ENCODE measurements at regions not wholly inside any gene's neighbourhood (a gene's known extent, or its start where the extent isn't known, plus 50 kb on each side); places are given as distances from the start of the nearest gene placed in this dataset.

DNA sequence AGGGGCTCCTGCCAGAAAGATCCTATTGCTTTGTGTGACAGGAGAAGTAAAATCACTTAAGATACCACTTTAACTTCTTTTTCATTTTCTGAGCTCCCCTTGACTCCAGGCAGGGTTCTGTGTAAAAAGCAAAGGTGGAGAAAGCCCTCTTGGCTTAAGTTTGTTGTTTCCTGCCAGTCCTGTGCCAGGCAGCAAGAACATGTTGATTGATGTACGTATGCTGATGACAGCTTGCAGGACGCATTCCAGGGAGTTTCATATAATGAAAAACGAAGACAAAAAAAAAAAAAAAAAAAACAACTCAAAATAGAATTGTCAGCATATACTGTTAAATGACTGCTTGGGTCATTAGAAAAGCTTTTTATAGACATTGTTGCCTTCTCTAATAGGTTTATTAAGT lies 251.7 kb downstream of the PSAT1 start:
- H3K4me3 ChIP-seq (ENCODE audit: low read depth, low read length), result no peak overlapping the region
- TF ChIP-seq, protein P1, sequence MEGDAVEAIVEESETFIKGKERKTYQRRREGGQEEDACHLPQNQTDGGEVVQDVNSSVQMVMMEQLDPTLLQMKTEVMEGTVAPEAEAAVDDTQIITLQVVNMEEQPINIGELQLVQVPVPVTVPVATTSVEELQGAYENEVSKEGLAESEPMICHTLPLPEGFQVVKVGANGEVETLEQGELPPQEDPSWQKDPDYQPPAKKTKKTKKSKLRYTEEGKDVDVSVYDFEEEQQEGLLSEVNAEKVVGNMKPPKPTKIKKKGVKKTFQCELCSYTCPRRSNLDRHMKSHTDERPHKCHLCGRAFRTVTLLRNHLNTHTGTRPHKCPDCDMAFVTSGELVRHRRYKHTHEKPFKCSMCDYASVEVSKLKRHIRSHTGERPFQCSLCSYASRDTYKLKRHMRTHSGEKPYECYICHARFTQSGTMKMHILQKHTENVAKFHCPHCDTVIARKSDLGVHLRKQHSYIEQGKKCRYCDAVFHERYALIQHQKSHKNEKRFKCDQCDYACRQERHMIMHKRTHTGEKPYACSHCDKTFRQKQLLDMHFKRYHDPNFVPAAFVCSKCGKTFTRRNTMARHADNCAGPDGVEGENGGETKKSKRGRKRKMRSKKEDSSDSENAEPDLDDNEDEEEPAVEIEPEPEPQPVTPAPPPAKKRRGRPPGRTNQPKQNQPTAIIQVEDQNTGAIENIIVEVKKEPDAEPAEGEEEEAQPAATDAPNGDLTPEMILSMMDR (IDR thresholded peaks at IDR 0.05; ENCODE audit: insufficient read depth, low read depth, low read length), result no peak
- DNase-seq (ENCODE audit: low read depth), result no peak

DNA sequence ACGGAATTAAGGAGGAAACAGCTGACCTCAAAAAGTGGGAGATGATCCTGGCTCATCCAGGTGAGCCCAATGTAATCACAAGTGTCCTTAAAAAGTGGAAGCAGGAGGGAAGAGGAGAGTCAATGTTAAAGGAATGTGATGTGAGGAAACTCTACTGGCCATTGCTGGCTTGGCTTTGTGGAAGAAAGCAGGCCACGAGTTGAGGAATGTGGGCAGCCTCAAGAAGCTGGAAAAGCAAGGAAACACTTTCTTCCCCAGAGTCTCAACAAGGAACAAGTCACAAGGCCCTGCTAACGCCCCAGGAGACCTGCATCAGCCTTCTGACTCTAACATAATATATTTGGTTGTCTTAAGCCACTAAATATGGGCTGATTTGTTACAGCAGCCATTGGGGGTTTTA lies 252.8 kb downstream of the PSAT1 start:
- DNase-seq (ENCODE audit: low read depth), result no peak
- TF ChIP-seq, protein P1 (IDR thresholded peaks at IDR 0.05; ENCODE audit: insufficient read depth, low read depth, low read length), result no peak
- H3K4me3 ChIP-seq (ENCODE audit: low read depth, low read length), result no peak overlapping the region

DNA sequence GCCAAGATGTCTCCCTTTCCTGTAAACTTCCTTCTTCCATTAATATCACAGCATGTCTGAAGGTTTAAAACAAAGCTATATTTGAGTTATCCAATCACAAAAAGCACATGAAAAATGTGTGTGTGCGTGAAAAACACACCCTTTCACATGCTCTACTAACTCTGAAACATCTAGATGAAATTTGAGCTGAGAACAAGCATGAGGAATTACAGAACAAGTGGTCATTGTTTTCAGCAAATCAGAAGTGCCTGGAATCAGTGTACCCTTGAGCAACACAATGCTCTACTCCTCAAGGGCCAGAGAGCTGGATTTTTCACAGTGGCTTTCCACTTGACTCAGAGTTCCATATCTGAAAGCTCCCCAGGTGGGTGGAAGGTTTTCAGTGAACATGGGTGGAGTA lies 255.9 kb downstream of the PSAT1 start:
- DNase-seq (ENCODE audit: low read depth), result no peak
- TF ChIP-seq, protein P1 (IDR thresholded peaks at IDR 0.05; ENCODE audit: insufficient read depth, low read depth, low read length), result no peak
- no peak overlapping the region for H3K4me3 ChIP-seq (ENCODE audit: low read depth, low read length)

DNA sequence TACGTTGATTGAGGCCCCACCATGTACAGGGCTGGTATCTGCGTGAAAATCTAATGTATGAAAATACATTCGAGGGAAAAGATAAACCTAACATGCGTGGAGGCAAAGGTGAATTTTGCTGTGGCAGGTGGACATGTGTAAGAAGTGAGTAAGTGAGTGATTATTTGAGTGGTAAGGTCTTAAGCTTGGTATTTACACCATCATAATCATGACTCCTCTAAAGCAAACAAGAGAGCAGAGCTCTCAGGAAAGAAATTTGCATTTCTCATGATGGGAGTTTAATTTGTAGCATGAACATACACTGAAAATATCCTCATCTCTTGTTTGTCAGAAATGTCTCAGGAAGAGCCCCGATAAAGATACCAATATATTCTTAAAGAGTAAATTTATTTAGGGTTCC lies 260.6 kb downstream of the PSAT1 start:
- no peak overlapping the region for H3K4me3 ChIP-seq (ENCODE audit: low read depth, low read length)
- TF ChIP-seq, protein P1 (IDR thresholded peaks at IDR 0.05; ENCODE audit: insufficient read depth, low read depth, low read length), result no peak
- DNase-seq (ENCODE audit: low read depth), result no peak

DNA sequence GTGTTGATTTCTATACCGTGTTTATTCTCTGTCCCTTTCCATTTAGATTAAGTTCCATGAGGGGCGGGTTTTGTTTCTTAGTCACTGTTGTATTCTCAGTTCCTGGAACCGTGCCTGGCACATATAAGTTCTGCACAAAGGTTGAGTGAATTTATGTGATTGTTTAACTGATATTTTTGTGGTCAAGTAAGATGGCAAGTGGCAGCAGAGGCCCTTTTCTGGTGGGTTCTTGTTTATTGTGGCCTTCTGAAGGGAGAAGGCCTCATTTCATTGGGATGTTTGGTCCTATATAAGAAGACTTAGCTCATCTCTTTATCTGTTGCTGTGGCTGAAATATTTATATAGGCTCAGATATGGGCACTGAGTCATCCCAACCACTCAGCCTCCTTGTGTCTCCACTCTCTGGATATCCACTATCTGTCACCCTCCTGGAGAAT lies 262.5 kb downstream of the PSAT1 start:
- TF ChIP-seq, protein P1 (IDR thresholded peaks at IDR 0.05; ENCODE audit: insufficient read depth, low read depth, low read length), result no peak
- DNase-seq (ENCODE audit: low read depth), result peak; percentile 41

DNA sequence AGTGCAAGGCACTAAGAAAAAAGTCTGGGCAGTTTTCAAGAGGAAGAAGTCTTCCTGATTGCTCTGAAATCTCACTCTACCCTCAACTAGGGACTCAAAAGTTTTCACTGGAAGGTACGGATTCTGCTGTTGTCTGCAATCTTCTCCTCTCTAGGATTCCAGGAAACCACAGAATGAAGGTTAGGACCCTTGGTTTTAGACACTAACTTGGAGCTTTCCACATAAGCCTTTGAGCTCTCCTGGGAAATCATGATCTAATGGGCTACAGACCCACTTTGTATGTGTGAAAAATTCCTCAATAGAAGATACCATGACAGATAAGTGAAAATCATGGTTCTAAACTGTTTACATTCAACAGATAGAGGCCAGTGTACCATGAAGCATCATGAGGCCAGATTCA lies 265.1 kb downstream of the PSAT1 start:
- TF ChIP-seq, protein P1 (IDR thresholded peaks at IDR 0.05; ENCODE audit: insufficient read depth, low read depth, low read length), result no peak
- DNase-seq (ENCODE audit: low read depth), result no peak
- H3K4me3 ChIP-seq (ENCODE audit: low read depth, low read length), result no peak overlapping the region

More for the DNA sequence above, 262.5 kb downstream of the PSAT1 start:
- no peak overlapping the region for H3K4me3 ChIP-seq (ENCODE audit: low read depth, low read length)

DNA sequence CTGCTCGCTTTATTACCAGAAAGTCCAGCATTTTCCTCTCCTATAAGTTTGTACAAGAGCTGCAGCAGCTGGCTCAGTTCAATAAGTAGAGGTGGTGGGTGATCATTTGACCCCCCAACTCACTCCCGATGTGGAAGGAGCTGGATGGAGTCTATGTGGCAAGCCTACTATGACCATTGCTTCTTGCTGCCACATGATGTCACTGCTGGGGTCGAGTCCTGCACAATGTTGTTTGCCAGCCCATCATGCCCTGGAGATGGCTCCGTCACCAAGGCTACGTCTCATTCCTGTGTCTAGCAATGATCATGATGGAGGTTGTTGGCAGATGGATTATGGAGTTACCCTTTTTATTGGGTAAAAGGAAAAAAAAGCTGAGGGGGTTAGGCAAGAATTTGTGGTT lies 266.3 kb downstream of the PSAT1 start:
- H3K4me3 ChIP-seq (ENCODE audit: low read depth, low read length), result no peak overlapping the region
- DNase-seq (ENCODE audit: low read depth), result no peak
- TF ChIP-seq, protein P1 (IDR thresholded peaks at IDR 0.05; ENCODE audit: insufficient read depth, low read depth, low read length), result no peak

Measured in fibroblast of villous mesenchyme (primary cell).